Caco-2 (cell line): ENCODE measurements at regions not wholly inside any gene's neighbourhood (a gene's known extent, or its start where the extent isn't known, plus 50 kb on each side); places are given as distances from the start of the nearest gene placed in this dataset.

Experiments used
- BruUV-seq: library from RNA; stranded (reverse); fragments of 400-500 nt; replicated peaks from 2 replicates; lab custom pipeline; 2021; lab: Mats Ljungman, UMichigan
- CTCF ChIA-PET: fragments of 300-600 bp; sonication (Branson Sonifier 250); formaldehyde crosslinking; loops from one replicate; lab custom pipeline; 2022; ENCODE audit warnings: antibody characterized with exemption; lab: Charles Lee
- POLR2A ChIA-PET: fragments of 300-600 bp; sonication (Branson Sonifier 250); formaldehyde crosslinking; loops from one replicate; lab custom pipeline; 2022; ENCODE audit warnings: antibody characterized with exemption; lab: Charles Lee
- DNase-seq, 2 experiments: peaks; one replicate each; pipeline versions ENCODE4 v3.0.0 to v3.0.0-alpha.2; 2020 to 2022
- H3K27me3 ChIP-seq: replicated peaks from 2 replicates; pipeline ENCODE4 v1.6.0; 2011; ENCODE audit warnings: low read length; ENCODE audit not compliant: control insufficient read depth, insufficient read depth
- H3K36me3 ChIP-seq: 2 replicates; pipeline ENCODE4 v1.5.1; 2011; ENCODE audit warnings: low read length; ENCODE audit not compliant: control insufficient read depth, insufficient read depth
- H3K4me1 ChIP-seq: fragments of 250-450 bp; sonication (Bioruptor Pico); 2 replicates; pipeline ENCODE4 v1.5.1; 2020; ENCODE audit warnings: mild to moderate bottlenecking
- H3K4me3 ChIP-seq: 2 replicates; pipeline ENCODE4 v1.5.1; 2011; ENCODE audit warnings: low read depth, mild to moderate bottlenecking, control low read depth, low read length
- H3K9me3 ChIP-seq: fragments of 250-450 bp; sonication (Bioruptor Pico); 2 replicates; pipeline ENCODE4 v1.5.1; 2020; ENCODE audit warnings: mild to moderate bottlenecking, moderate library complexity
- H3K27ac Mint-ChIP-seq: one replicate; pipeline ENCODE4 v1.8.0; 2022; ENCODE audit warnings: mixed read lengths; ENCODE audit not compliant: unreplicated experiment
- H3K27me3 Mint-ChIP-seq: one replicate; pipeline ENCODE4 v1.8.0; 2022; ENCODE audit warnings: mixed read lengths; ENCODE audit not compliant: insufficient read depth, unreplicated experiment
- H3K36me3 Mint-ChIP-seq: one replicate; pipeline ENCODE4 v1.8.0; 2022; ENCODE audit warnings: mild to moderate bottlenecking, mixed read lengths; ENCODE audit not compliant: insufficient read depth, unreplicated experiment
- H3K4me1 Mint-ChIP-seq: one replicate; pipeline ENCODE4 v1.8.0; 2022; ENCODE audit warnings: low read depth, mixed read lengths; ENCODE audit not compliant: unreplicated experiment
- H3K4me3 Mint-ChIP-seq: one replicate; pipeline ENCODE4 v1.8.0; 2022; ENCODE audit warnings: mild to moderate bottlenecking, moderate library complexity, mixed read lengths; ENCODE audit not compliant: unreplicated experiment
- H3K9me3 Mint-ChIP-seq: one replicate; pipeline ENCODE4 v1.8.0; 2022; ENCODE audit warnings: mixed read lengths; ENCODE audit not compliant: unreplicated experiment
- CTCF ChIP-seq, 2 experiments: fragments of 200-600 bp in 1 of 2; IDR thresholded peaks; 1 replicate in 1 of 2; 2 replicates in 1 of 2; pipeline versions ENCODE4 v1.5.1 to v1.8.0; 2011 to 2022; ENCODE audit warnings: antibody characterized with exemption in 1 of 2, control low read depth in 1 of 2, inconsistent platforms in 1 of 2, low read depth in 1 of 2, low read length in 1 of 2, mild to moderate bottlenecking in 1 of 2, moderate library complexity in 1 of 2; ENCODE audit not compliant: insufficient read depth in 1 of 2, severe bottlenecking in 1 of 2, unreplicated experiment in 1 of 2
- intact Hi-C: fragments of 100-400 bp; cut with micrococcal nuclease; formaldehyde crosslinking; loops from one replicate; pipeline ENCODE4 v1.10.0; 2022; ENCODE audit not compliant: unreplicated experiment

- ChIA-PET CTCF (no interaction called here), POLR2A (interaction anchor here (0.5 kb wide), 1 partner anchor 568 kb away, joined by 6 read pairs; no protein-coding TSS in a partner anchor)
- no peak overlapping the region for H3K4me3 ChIP-seq
- Mint-ChIP-seq H3K27ac (no peak overlapping the region), H3K9me3 (peaks cover 2% of the 10 kb centered on the region), H3K4me1 (peaks cover 13% of the 10 kb centered on the region), H3K36me3 (peaks cover 7% of the 10 kb centered on the region), H3K27me3 (no peaks in the 10 kb centered on the region), H3K4me3 (no peak overlapping the region)
- peaks cover 31% of the 10 kb centered on the region for H3K4me1 ChIP-seq
- TF ChIP-seq CTCF (IDR thresholded peaks at IDR 0.05; ENCODE audit: insufficient read depth in 1 of 2, low read depth in 1 of 2, low read length in 1 of 2, severe bottlenecking in 1 of 2, unreplicated experiment in 1 of 2) = no peak
- no peak for DNase-seq
- no peaks in the 10 kb centered on the region for H3K27me3 ChIP-seq
- no peaks in the 10 kb centered on the region for H3K9me3 ChIP-seq
- no TSS peak for BruUV-seq
- no peaks in the 10 kb centered on the region for H3K36me3 ChIP-seq
- intact Hi-C loops = loop anchor here (10.0 kb wide), 1 partner anchor 189 kb away; the partner anchor contains the start of gene FAM43A
Measured at GRCh38 chr3:194874206-194874605, 188.5 kb downstream of the FAM43A start.

DNA sequence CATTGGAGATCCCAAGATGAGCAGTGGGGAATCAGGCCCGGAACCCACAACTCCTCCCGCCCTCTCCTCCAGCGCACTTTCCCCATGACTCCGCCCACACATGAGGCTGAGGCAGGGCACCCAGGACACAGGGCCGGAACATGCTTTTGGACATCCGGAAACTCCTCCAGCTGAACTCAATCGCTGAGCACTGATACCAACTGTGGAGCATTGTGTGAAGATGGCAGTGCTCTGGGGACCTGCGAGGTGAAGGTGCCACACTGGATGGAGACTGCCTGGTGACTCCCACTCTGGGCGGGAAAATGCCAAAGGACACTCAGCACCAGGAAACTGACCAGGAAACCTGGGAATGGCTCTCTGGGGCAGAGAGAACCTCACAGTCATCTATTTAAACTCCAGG lies 189.1 kb downstream of the FAM43A start:
- Mint-ChIP-seq H3K9me3 (no peaks in the 10 kb centered on the region), H3K36me3 (peaks cover 7% of the 10 kb centered on the region), H3K27me3 (no peaks in the 10 kb centered on the region), H3K4me1 (peaks cover 13% of the 10 kb centered on the region), H3K27ac (no peak overlapping the region), H3K4me3 (no peak overlapping the region)
- intact Hi-C loops = loop anchor here (10.0 kb wide), 1 partner anchor 190 kb away; the partner anchor contains the start of gene FAM43A
- no peak for TF ChIP-seq CTCF (IDR thresholded peaks at IDR 0.05; ENCODE audit: insufficient read depth in 1 of 2, low read depth in 1 of 2, low read length in 1 of 2, severe bottlenecking in 1 of 2, unreplicated experiment in 1 of 2)
- DNase-seq = no peak
- ChIA-PET POLR2A (no interaction called here), CTCF (no interaction called here)
- H3K27me3 ChIP-seq = no peaks in the 10 kb centered on the region
- H3K4me3 ChIP-seq = no peak overlapping the region
- no TSS peak for BruUV-seq
- no peaks in the 10 kb centered on the region for H3K9me3 ChIP-seq
- peaks cover 33% of the 10 kb centered on the region for H3K4me1 ChIP-seq
- no peaks in the 10 kb centered on the region for H3K36me3 ChIP-seq

- H3K4me3 ChIP-seq = no peak overlapping the region
- POLR2A ChIA-PET = no interaction called here
- H3K4me1 ChIP-seq = peaks cover 28% of the 10 kb centered on the region
- no peaks in the 10 kb centered on the region for H3K36me3 ChIP-seq
- Mint-ChIP-seq H3K27me3 (no peaks in the 10 kb centered on the region), H3K27ac (no peak overlapping the region), H3K4me1 (peaks cover 13% of the 10 kb centered on the region), H3K36me3 (peaks cover 7% of the 10 kb centered on the region), H3K9me3 (no peaks in the 10 kb centered on the region), H3K4me3 (no peak overlapping the region)
- intact Hi-C loops = loop anchor here (10.0 kb wide), 1 partner anchor 191 kb away; the partner anchor contains the start of gene FAM43A
- no peak for TF ChIP-seq CTCF (IDR thresholded peaks at IDR 0.05; ENCODE audit: insufficient read depth in 1 of 2, low read depth in 1 of 2, low read length in 1 of 2, severe bottlenecking in 1 of 2, unreplicated experiment in 1 of 2)
- DNase-seq = no peak
- no peaks in the 10 kb centered on the region for H3K27me3 ChIP-seq
- CTCF ChIA-PET = no interaction called here
- no peaks in the 10 kb centered on the region for H3K9me3 ChIP-seq
- BruUV-seq = no TSS peak
Measured at GRCh38 chr3:194875581-194876402, 190.1 kb downstream of the FAM43A start.
